ENCODE measurements at regions not wholly inside any gene's neighbourhood (a gene's known extent, or its start where the extent isn't known, plus 50 kb on each side); places are given as distances from the start of the nearest gene placed in this dataset.

- no peak for TF ChIP-seq CTCF (IDR thresholded peaks at IDR 0.05; ENCODE audit: insufficient read depth, low read length)
- TF ChIP-seq REST (IDR thresholded peaks at IDR 0.05; ENCODE audit: insufficient replicate concordance, low read depth), result no peak
Measured at GRCh38 chr1:105655032-105655431, 1401.4 kb upstream of the PRMT6 start.
